PC-9 (cell line): ENCODE measurements at regions not wholly inside any gene's neighbourhood (a gene's known extent, or its start where the extent isn't known, plus 50 kb on each side); places are given as distances from the start of the nearest gene placed in this dataset.

Experiments used
- EZH2 ChIP-seq: fragments of 200-600 bp; sonication (generic); IDR thresholded peaks from 2 replicates; pipeline ENCODE4 v1.8.0; 2017; ENCODE audit warnings: antibody characterized with exemption, low read depth
- TF ChIP-seq, protein P1 (sequence below): fragments of 200-600 bp; sonication (generic); conservative IDR thresholded peaks from 2 replicates; pipeline ENCODE4 v1.6.1; 2017; ENCODE audit warnings: mixed run types, antibody characterized with exemption, mild to moderate bottlenecking, moderate library complexity

- TF ChIP-seq, protein P1, sequence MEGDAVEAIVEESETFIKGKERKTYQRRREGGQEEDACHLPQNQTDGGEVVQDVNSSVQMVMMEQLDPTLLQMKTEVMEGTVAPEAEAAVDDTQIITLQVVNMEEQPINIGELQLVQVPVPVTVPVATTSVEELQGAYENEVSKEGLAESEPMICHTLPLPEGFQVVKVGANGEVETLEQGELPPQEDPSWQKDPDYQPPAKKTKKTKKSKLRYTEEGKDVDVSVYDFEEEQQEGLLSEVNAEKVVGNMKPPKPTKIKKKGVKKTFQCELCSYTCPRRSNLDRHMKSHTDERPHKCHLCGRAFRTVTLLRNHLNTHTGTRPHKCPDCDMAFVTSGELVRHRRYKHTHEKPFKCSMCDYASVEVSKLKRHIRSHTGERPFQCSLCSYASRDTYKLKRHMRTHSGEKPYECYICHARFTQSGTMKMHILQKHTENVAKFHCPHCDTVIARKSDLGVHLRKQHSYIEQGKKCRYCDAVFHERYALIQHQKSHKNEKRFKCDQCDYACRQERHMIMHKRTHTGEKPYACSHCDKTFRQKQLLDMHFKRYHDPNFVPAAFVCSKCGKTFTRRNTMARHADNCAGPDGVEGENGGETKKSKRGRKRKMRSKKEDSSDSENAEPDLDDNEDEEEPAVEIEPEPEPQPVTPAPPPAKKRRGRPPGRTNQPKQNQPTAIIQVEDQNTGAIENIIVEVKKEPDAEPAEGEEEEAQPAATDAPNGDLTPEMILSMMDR: no peak
- TF ChIP-seq EZH2: no peak
Observed at GRCh38 chr9:84057662-84058061, 77.1 kb downstream of the RMI1 start.
